EL (cell line): ENCODE measurements at regions not wholly inside any gene's neighbourhood (a gene's known extent, or its start where the extent isn't known, plus 50 kb on each side); places are given as distances from the start of the nearest gene placed in this dataset.
A peak's percentile ranks its signal among the peaks of the same experiment; 100 is the strongest.
"Not testable (repeated sequence)": the region's sequence is repeated elsewhere in the genome, so short reads cannot be mapped to it uniquely, and the experiment has no call there.

ENCODE experiments used
- DNase-seq: peaks from one replicate; pipeline ENCODE4 v3.0.0-alpha.2; 2016

DNA sequence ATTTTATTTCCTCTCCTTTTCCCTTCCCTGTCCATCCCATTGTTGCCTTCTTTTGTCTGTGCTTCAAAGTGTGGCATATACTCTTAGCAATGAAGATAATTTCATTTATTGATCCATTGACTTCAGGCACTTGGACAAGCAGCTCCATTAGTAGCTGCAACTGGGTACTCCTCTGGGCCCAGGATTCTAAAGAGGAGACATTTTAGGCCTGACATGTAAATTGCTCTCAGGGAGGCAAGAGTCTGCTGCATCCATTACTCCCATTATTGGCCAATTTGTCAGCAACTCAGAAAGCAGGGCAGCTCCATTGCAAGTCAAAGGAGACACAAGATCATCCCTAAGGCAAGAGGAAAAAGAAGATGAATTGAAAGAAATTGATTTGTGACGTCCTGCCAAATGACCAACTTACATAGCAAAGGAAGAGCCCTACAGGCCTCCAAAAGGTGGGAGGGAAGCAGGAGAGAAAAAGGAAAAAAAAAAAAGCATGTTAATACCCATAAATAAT is 1094.1 kb upstream of the FLRT2 start:
- DNase-seq: no peak

DNA sequence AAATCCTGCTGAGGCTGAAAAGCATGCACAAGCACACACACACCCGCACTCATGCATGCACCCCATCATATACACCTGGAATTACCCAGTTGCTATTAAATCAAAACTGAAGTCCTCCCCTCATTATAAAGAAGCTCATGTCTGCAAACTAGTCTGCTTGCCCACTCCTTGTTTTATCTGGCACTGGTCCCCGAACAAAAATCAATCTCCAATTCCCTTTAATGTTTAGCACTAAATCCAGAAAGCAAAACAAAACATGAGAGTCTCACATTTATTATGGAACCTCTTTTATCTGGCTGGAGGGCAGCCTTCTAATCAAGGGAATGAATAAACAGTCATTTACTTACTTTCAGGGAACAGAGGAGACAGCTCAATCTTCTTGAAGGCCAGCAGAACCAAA is 1093.4 kb upstream of the FLRT2 start:
- DNase-seq: no peak

DNA sequence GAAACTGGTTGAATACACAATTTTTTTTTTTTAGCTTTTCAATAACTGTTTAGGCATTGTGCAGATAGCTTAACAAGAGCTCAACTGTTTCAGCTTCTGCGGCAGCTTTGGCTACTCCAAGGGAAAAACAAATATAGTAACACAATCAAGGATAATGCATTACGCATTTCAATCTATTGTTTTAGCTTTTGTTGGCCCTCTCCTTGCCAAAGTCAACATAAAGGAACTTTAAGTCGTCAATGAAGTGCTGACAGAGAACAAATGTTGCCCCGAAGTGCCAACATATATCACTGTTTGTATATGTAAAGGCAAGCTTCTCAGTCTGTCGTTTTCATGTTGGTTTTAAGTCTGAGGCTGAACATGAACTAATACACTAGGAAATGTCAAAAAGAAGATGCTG is 1087.4 kb upstream of the FLRT2 start:
- no peak for DNase-seq

DNA sequence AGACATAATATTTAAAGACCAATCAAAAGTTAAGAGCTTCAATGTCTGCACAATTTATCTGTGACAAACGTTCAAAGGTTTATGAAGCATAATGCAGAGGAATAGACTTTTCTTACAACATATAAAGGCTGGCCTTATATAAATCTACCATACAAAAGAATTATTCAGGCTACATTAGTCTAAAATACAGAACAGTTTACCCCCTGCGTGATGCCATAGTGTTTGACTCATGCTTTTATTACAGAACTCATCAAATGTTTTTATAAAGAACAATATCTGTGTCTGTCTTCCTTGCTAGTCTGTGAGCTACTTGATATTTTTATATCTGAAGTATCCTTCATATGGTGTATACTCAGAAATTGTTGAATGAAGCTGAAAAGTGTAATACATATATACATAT is 1084.5 kb upstream of the FLRT2 start:
- no peak for DNase-seq

DNA sequence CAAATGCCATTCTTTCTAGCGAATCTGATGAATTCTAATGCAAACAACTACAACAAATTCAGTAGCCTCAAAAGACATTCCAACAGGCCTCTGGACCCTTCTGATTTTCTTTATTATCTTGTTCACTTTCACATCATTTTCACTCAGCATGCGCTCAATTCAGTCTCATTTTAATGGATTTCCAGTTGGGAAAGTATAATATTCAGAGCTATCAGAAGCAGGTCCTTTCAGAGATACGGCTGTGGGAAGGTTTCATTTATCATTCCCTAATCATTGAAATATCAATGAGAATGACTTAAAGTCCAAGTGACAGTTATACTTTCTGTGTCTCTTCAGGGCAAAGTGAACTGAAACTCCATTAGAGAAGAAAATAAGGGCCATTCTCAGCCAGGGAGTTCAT is 1083.7 kb upstream of the FLRT2 start:
- no peak for DNase-seq

DNA sequence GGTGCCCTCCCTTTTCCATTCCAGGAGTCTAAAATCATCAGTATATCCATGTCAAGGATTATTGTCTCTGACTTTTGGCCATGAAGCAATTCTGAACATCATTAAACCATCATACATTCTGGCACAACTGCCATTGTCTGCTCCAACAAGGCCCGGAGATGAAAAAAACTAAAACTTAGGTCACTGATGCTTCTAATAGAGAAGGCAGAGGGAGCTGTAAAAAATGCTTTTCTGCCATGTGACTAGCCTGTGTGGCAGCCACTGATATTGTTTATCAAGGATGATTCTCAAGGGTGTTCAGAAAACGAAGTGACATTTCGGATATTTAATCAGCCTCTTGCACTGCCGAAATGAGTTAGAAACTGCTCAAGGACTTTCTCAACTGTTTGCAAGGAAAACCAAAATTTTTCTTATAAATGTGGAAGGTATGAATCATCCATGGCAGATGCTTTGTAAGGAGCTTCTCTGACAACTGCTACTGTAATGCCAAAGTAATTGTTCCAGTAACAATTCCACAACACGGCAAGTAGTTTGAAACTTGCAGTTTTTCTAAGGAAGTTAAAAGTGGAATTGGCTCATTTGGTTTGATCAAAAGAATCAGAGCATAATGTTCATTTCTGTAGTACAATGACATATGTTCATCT is 1076.5 kb upstream of the FLRT2 start:
- DNase-seq: no peak

DNA sequence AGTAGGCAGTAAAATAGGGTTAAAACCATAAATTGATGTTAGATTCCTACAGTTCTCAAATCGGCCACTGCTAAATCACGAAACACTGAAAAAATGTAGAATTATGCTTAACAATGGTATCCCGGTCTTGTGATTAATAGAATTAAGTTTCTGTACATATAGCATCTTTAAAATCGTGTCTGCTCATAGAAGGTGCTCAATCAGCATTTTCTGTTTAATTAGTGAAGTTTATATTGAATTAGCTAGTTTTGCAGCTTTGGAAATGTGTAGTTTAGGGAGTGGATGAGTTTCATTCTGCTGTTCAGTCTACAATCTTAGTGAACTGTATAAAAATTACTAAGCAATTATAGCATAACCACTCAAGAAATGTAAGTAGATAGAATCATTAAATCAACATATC is 1075.8 kb upstream of the FLRT2 start:
- DNase-seq: no peak

DNA sequence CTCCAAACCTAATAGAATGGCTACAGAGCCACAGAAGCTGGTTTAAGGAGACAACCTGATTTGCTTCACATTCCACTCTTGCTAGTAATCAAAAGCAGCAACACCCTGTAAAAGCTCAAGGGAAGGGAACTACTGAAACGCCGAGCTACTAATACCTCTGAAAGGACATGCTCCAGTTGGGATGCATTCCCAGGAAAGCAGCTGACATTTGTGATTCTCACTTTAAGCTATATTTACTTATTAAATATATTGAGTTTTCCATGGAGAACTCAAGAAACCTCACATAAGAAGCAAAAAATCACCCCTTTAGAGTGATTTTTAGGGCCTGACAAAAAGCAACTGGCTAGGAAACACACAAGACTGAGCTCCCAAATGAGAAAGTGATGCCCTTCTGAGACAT is 1073.0 kb upstream of the FLRT2 start:
- DNase-seq: no peak

DNA sequence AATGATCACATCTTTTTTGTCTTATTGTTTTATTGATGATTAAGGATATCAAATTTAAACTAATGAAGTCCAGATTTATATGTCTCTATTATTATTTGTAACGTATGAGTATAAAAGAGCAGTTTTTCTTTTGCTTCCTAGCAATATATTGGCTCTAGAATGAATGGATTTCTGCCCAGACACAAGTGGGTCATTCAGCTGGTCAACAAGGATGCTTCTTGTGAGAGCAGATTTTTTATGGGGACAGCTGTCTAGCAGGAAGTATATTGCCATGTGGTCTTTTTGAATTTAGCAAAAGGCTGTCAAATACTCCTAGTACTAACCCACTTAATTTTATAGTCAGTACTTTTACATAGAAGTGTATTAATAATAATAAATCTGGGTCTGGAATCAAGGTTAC is 1071.1 kb upstream of the FLRT2 start:
- DNase-seq: no peak

DNA sequence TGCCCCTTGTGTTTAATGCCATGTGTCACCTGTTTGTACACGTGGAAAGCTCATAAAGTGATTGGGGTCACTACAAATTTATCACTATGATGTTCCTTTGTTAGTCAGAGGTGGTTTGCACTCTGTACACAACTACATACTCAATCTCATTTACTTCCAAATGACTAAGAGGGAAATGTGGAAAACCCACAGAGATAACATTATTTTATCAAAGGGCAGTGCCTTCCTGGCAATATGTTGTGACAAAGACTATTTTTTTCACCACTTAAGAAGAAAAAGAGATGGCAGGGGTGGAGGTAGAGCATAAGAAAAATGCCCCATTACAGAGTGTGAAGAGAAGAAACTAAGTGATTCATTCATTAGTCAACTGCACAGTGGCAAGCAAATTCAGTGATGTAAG is 1064.1 kb upstream of the FLRT2 start:
- no peak for DNase-seq

DNA sequence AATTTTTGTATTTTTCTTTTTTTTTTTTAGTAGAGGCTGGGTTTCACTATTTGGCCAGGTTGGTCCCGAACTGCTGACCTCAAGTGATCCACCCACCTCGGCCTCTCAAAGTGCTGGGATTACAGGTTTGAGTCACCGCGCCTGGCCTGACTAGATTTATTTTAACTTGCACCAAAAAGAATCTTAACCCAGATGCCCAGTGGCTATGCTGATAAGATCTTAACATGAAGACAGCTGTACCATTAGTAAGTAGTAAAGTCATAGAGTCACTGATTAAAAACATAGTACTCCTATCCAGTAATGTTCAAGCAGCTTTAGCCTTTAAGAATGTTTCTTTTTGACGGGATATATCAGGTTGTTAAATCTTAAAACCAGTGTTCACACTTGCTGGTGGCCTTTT is 1061.8 kb upstream of the FLRT2 start:
- peak; percentile 47 for DNase-seq

DNA sequence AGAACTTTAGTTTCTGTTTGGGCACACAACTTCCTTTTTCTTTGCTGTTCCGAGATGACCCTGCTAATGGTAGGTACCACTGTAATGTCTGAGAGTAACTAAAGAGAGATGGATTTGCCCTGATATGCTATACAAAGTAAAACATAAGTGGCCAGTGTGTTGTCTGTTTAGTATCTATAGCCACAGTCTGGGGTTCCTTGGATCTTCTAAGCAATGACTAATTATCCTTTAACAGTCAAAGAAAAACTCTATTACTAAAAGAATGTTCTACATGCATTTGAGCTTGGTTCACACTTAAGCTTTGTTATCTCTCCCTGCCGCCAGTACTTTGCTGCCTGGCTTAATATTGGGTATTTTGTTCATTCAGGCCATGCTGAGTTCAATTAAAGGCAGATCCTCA is 1051.9 kb upstream of the FLRT2 start:
- no peak for DNase-seq

DNA sequence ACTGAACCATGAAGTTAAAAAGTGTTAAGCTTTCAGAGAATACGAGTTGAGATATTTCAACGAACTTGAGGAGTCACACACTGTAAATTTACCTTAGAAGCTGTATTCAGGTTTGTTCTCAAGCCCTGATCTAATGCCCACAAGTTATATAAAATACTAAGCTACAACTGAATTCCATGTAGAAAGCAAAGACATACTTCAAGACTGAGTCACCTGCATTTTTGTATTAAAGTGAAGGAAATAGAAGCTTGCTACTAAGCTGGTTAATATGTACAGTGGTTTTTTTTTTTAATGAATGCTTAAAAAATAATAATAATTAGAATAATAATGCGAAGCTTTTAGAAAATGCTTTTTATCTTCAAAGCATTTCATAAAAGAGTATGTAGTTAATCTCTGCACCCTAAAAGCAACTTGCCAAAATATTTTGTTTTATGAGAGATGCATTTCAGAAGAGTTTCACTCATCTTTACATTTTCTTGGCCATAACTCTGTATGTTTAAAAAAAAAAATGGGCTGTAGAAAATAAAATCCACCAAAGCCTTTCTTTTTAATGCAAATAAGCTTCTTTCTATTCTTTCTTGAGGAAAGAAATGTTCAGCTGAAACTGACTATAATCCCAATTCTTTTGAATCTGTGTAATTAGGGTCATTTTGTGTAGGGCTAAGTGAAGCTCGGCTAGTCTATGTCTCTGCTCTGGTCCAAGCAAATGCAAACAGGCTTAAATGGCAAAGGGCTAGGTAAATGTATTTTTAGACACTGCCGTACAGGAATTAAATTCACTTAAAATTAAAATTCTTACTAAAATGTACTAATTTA is 1047.5 kb upstream of the FLRT2 start:
- DNase-seq: peak; percentile 68

DNA sequence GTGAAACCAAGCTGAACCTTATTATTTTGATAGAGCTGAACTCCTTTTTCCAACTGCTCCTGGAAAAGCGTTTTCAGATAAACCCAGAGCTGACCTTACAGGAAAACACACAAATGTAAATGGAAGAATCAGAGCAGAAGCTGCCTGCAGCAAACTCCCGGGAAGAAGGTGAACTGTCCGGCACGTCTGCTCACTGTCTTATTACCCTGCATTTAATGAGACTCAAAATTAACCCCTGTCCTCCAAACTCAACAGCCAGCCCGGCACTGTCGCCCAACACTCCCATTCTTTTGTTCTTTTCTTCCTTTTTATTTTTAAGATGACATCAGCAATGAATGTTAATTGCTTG is 1046.9 kb upstream of the FLRT2 start:
- no peak for DNase-seq

DNA sequence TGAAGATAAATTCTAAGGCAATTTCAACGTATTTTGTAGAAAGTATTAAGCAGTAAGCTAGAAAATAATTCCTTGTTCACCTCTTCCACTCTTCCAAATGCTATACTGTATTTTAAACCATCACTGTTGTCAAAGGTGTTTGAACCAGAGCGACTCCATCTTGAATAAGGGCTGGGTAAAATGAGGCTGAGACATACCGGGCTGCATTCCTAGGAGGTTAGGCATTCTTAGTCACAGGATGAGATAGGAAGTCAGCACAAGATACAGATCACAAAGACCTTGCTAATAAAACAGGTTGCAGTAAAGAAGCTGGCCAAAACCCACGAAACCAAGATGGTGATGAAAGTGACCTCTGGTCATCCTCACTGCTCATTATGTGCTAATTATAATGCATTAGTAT is 1045.7 kb upstream of the FLRT2 start:
- peak; percentile 42 for DNase-seq

DNA sequence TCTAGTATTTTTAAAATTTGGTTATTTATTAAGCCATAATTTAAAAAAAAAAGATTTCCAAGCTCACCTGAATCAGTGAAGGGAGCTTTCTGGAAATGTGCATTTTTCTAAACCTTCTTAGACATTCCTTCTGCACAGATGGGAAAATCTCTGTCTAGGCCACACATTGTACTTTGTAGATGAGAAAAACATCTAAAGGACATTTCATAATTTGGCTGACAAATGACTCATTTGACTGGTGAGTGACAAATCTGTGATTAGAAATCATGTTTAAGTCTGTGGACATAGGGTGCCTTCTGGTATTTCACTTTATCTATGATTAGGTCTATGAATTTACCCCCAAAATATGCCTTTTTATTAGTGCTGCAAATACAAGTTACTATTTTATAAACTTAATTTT is 1044.9 kb upstream of the FLRT2 start:
- no peak for DNase-seq

DNA sequence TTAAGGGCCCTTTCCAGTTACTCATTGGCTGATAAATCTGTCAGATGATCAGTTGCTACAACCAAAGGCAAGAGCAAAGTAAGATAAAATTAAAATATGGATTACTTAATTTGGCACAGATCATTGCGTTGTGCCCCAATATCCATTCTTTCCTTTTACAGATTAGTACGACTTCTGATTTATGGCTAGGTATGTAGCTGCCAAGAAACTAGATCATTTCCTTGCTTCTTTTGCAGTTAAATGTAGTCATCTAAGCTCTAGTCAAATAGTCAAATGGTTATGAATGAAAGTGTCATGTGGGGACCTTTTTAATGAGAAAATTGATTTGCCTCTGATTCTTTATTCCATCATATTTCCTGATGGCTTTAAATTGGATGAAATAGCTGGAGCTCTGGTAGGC is 1039.9 kb upstream of the FLRT2 start:
- no peak for DNase-seq

DNA sequence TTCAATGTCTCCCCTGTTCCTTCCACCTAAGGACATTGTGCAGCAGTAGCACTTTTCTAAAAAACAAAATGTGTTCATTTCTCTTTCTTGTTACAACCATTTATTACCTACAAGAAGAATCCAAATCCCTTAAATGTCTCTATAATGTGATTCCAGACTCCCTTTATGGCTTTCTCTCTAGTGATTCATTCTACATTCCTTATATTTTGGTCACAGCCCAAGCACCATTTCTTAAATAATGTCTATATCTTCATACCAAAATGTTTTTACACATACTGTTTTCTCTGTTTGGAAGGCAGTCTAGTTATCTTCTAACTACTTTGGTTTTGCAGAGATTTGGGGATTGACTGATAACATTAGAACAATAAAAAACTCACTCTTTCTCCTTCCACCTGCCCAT is 1037.3 kb upstream of the FLRT2 start:
- DNase-seq: peak; percentile 9

DNA sequence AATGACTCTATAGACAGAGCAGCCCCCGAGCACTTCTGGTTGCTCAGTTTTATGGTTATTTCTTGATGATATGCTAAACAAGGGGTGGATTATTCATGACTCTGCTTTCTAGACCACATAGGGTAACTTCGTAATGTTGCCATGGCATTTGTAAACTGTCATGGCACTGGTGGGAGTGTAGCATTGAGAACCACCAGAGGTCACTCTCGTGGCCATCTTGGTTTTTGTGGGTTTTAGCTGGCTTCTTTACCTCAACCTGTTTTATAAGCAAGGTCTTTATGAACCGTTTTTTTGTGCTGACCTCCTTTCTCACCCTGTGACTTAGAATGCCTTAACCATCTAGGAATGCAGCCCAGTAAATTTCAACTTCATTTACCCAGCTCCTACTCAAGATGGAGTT is 1036.2 kb upstream of the FLRT2 start:
- no peak for DNase-seq

DNA sequence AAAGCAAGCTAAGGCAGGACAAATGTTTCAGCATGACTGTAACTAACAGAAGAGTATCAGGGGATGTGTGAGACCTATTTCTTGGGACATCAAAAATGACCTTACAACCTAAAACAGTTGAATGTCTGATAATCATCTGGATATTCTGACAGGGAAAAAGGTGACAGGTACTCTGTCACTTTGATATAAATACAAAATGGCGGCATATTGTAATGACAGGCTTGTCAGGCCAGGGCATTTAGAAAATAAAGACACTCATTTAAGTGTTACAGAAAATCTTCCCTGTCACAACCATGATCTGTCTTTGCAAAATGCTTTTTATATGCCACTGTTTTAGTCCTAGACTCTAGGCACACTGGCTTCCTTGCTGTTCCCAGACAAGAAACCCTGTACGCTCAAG is 1033.3 kb upstream of the FLRT2 start:
- DNase-seq: no peak

DNA sequence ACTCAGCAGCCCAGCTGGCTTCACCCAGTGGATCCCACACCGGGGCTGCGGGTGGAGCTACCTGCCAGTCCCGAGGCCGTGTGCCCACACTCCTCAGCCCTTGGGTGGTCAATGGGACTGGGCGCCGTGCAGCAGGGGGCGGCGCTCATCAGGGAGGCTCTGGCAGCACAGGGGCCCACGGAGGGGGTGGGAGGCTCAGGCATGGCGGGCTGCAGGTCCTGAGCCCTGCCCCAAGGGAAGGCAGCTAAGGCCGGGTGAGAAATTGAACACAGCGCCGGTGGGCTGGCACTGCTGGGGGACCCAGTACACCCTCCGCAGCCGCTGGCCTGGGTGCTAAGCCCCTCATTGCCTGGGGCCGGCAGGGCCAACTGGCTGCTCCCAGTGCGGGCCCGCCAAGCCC is 1017.1 kb upstream of the FLRT2 start:
- DNase-seq: not testable (repeated sequence)

DNA sequence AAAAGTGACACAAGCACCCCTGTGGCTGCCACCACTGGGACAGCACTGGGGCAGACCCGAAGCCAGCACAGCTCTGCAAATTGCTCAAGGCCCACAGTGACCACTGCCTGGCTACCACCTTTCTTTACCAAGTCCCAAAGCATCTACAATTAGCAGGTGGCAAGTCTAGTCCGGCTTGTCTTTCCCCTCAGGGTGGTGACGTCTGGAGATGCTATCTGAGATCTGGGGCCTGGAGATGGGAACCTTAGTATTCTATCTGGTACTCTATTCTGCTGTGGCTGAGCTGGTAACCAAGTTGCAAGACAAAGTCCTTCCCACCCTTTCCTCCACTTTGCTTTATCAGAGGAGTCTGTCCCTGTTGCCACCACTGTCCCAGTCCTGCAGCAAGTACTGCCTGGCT is 1010.1 kb upstream of the FLRT2 start:
- DNase-seq: no peak

DNA sequence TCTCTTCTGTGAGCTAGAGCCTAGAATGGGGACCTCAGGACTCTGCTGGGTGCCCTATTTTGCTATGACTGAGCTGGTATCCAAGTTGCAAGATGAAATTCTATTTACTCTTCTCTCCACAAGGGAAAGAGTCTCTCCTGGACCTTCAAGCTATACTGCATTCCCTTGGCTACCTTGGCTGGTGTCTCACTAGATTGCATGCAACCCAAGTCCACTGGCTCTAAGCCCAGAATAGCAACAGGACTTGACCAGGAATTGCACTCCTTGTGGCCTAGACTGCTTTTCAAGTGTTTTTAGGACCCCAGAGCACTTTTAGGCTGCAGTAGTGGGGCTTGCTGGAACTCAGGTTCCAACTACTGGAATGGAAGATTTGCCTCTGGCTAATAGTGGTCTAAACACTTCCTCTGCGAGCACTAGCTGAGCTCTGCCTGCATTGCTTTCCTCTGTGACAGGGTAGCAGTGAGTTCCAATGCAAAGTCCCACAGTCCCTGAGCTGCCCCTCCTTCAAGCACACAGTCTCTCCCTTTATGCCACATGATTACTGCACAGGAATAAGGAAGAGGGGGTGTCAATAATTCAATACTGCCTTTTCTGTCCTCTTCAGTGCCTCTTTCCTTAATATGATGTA is 1009.1 kb upstream of the FLRT2 start:
- DNase-seq: no peak

DNA sequence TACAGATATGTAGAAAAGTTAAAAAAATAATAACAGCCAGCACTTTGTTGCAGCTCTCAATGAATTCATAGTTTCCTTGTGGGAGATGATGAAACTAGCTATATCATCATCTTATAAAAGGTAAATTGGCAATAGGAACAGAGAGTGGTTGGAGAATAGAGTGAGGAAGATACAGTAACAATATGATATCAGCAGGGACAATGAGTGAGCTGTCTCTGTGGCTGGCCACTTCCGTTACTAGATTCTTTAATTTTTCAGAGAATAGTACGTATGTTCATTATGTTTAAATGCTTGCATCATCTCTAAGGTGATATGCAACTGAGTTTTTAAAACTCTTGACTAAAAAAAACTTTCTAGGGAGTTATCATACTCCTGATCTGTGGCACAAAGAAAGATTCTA is 1006.2 kb upstream of the FLRT2 start:
- DNase-seq: no peak
